Uterus (tissue), 3 donors: ENCODE measurements at regions not wholly inside any gene's neighbourhood (a gene's known extent, or its start where the extent isn't known, plus 50 kb on each side); places are given as distances from the start of the nearest gene placed in this dataset.

Source experiments
- DNase-seq, 2 donors: peaks; one replicate each; pipeline ENCODE4 v3.0.0-alpha.2; 2019 to 2020
- H3K27ac ChIP-seq, 2 donors: fragments of 200-600 bp; sonication (generic); 1 replicate in 1 of 2; 2 replicates in 1 of 2; pipeline ENCODE4 v1.5.1; 2016 to 2018
- H3K27me3 ChIP-seq, 2 donors: fragments of 200-600 bp; sonication (generic); one replicate each; pipeline ENCODE4 v1.5.1; 2018 to 2019; ENCODE audit warnings: control low read depth in 1 of 2
- H3K36me3 ChIP-seq, 2 donors: fragments of 200-600 bp; sonication (generic); one replicate each; pipeline ENCODE4 v1.5.1; 2019; ENCODE audit warnings: control low read depth in 1 of 2
- H3K4me1 ChIP-seq, 2 donors: fragments of 200-600 bp; sonication (generic); one replicate each; pipeline ENCODE4 v1.5.1; 2018 to 2019; ENCODE audit warnings: control low read depth in 1 of 2
- H3K4me3 ChIP-seq, 2 donors: fragments of 200-600 bp; sonication (generic); 1 replicate in 1 of 2; 2 replicates in 1 of 2; pipeline ENCODE4 v1.5.1; 2018 to 2019; ENCODE audit warnings: mild to moderate bottlenecking in 1 of 2
- H3K9me3 ChIP-seq, 2 donors: fragments of 200-600 bp; sonication (generic); one replicate each; pipeline ENCODE4 v1.5.1; 2019; ENCODE audit warnings: control low read depth in 1 of 2
- POLR2A ChIP-seq, 2 donors: fragments of 450-650 bp; IDR thresholded peaks; one replicate each; pipeline ENCODE4 v1.6.1; 2016; ENCODE audit warnings: antibody characterized with exemption in 2 of 2, mild to moderate bottlenecking in 1 of 2, moderate library complexity in 1 of 2
- intact Hi-C: fragments of 100-400 bp; cut with DNase I; formaldehyde crosslinking; loops from one replicate; pipeline ENCODE4 v1.15.1; 2023; ENCODE audit warnings: low total_unique reads
- TF ChIP-seq, protein P1 (sequence below), 4 experiments: fragments of 200-600 bp in 2 of 4; fragments of 450-650 bp in 2 of 4; sonication (generic) in 2 of 4; IDR thresholded peaks; one replicate each; pipeline ENCODE4 v1.5.1; 2016 to 2019; ENCODE audit warnings: antibody characterized with exemption in 4 of 4, mild to moderate bottlenecking in 2 of 4, moderate library complexity in 1 of 4
- donor health status: DM: yes; HTN: yes; CAD: no.

DNA sequence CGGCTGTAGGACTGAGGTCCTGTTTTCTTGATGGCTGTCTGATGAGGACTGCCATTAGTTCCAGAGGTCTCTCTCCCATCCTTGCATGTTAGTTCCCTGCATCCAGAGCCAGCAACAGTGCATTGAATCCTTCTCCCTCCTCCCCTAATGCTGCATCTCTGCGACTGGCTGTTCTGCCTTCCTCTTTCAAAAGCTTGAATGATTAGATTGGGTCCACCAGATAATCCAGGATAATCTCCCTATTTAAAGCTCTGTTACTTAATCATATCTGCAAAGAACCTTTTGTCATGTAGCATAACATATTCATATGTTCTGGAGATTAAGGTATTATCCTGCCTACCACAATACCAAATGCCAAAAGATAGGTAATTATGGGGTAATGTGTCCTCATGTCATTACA is 377.5 kb downstream of the GPATCH2 start:
- no peak for DNase-seq
- no peaks in the 10 kb centered on the region for H3K4me1 ChIP-seq
- no peaks in the 10 kb centered on the region for H3K27me3 ChIP-seq

DNA sequence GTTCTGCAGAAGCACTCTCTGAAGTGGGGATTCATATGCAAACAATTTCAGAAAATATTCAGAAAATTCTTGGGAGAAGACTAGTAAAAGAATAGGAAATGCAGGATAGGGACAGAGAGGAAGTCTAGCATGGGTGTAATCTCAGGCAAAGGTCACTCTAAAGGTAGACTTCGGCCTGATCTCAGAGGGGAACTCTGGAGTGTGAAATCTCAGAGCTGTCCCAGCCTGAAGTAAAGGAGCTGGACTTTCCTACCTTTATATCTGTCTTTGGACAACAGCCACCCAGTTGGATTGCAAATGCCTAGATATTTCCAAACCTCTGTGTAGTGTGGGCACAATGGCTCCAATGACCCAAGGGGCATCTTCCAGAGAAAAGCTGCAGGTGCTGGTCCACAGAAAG is 379.8 kb downstream of the GPATCH2 start:
- Histone ChIP-seq H3K36me3 (no peaks in the 10 kb centered on the region), H3K27me3 (no peaks in the 10 kb centered on the region)
- intact Hi-C loops, result no loop called here

More for the DNA sequence above, 377.5 kb downstream of the GPATCH2 start:
- TF ChIP-seq, protein P1, sequence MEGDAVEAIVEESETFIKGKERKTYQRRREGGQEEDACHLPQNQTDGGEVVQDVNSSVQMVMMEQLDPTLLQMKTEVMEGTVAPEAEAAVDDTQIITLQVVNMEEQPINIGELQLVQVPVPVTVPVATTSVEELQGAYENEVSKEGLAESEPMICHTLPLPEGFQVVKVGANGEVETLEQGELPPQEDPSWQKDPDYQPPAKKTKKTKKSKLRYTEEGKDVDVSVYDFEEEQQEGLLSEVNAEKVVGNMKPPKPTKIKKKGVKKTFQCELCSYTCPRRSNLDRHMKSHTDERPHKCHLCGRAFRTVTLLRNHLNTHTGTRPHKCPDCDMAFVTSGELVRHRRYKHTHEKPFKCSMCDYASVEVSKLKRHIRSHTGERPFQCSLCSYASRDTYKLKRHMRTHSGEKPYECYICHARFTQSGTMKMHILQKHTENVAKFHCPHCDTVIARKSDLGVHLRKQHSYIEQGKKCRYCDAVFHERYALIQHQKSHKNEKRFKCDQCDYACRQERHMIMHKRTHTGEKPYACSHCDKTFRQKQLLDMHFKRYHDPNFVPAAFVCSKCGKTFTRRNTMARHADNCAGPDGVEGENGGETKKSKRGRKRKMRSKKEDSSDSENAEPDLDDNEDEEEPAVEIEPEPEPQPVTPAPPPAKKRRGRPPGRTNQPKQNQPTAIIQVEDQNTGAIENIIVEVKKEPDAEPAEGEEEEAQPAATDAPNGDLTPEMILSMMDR (IDR thresholded peaks at IDR 0.05), result no peak
- no peak overlapping the region for H3K4me3 ChIP-seq
- H3K9me3 ChIP-seq, result no peaks in the 10 kb centered on the region
- no peaks in the 10 kb centered on the region for H3K36me3 ChIP-seq
- intact Hi-C loops, result no loop called here
- H3K27ac ChIP-seq, result no peak overlapping the region

DNA sequence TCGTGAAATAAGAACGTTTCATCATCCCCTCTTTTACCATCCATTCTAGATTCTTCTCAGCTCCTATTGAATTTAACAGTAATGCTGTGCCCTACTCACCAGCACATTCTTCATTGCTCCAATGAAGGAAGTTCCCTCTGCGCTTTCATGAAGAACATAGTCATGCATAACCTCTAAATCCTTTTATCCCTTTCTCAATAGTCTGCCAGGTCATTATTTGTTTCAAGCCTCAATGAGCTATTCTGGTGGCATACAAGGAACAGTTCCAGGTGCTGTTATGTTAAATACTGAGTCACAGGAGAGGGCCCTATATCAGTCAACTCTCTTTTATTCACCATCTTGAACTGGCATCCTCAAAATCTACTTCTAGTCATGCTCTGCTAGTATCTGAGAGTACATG is 381.0 kb downstream of the GPATCH2 start:
- Histone ChIP-seq H3K27me3 (no peaks in the 10 kb centered on the region), H3K4me1 (no peaks in the 10 kb centered on the region), H3K4me3 (no peak overlapping the region), H3K9me3 (no peaks in the 10 kb centered on the region), H3K36me3 (no peaks in the 10 kb centered on the region), H3K27ac (no peak overlapping the region)
- DNase-seq, result no peak
- TF ChIP-seq POLR2A (IDR thresholded peaks at IDR 0.05), result no peak
- TF ChIP-seq, protein P1 (IDR thresholded peaks at IDR 0.05), result no peak
- intact Hi-C loops, result no loop called here

More for the DNA sequence above, 379.8 kb downstream of the GPATCH2 start:
- Histone ChIP-seq H3K4me1 (no peaks in the 10 kb centered on the region), H3K4me3 (no peak overlapping the region), H3K9me3 (no peaks in the 10 kb centered on the region), H3K27ac (no peak overlapping the region)
- DNase-seq, result no peak
- TF ChIP-seq, protein P1 (IDR thresholded peaks at IDR 0.05), result no peak

DNA sequence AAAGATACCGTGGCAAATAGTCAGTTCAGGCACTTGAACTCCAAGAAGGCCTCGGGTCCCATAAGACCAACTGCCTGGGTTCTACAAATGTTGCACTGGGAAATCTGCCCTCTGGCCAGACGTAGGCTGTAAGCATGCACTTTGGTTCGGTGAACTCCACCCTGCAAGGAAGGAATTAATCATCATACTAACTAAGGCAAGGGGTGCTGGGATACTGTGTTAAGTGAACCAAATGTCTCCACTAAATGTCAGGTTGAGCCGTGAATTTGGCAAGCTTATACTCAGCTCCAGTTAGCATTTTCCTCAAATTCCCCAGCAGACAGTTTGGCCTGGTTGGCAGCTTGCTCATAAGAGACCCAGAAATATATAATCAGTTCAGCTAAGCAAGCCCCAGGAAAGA is 385.9 kb downstream of the GPATCH2 start:
- Histone ChIP-seq H3K36me3 (no peaks in the 10 kb centered on the region), H3K9me3 (no peaks in the 10 kb centered on the region), H3K27ac (no peak overlapping the region), H3K27me3 (no peaks in the 10 kb centered on the region), H3K4me3 (no peak overlapping the region), H3K4me1 (no peaks in the 10 kb centered on the region)
- no peak for TF ChIP-seq POLR2A (IDR thresholded peaks at IDR 0.05)
- TF ChIP-seq, protein P1 (IDR thresholded peaks at IDR 0.05), result no peak
- intact Hi-C loops, result no loop called here
- DNase-seq, result no peak

DNA sequence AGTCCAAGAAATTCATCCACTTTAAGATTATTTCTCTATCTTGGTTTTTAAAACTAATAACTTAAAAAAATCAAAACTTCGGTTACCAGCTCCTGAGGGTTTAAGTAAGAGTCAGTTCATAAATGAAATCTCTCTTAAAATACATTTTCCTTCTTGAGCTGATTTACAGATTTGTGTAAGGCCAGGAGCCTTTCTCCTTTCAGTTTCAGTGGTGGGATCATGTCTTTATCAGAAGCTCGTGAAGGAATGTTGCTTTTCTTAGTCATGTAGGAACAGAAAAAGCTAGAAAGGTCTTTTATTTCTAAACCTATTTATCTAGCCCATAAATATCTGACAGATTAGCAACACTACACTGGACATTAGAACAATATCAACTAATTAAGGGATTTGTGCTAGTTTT is 390.2 kb downstream of the GPATCH2 start:
- H3K4me1 ChIP-seq, result no peaks in the 10 kb centered on the region
- DNase-seq, result no peak
- TF ChIP-seq, protein P1 (IDR thresholded peaks at IDR 0.05), result no peak
- TF ChIP-seq POLR2A (IDR thresholded peaks at IDR 0.05), result no peak
- H3K27ac ChIP-seq, result no peak overlapping the region
- H3K4me3 ChIP-seq, result no peak overlapping the region
- H3K9me3 ChIP-seq, result no peaks in the 10 kb centered on the region
- H3K27me3 ChIP-seq, result no peaks in the 10 kb centered on the region
- intact Hi-C loops, result no loop called here
- no peaks in the 10 kb centered on the region for H3K36me3 ChIP-seq
